Iris pigment epithelial cell (primary cell): ENCODE measurements at regions not wholly inside any gene's neighbourhood (a gene's known extent, or its start where the extent isn't known, plus 50 kb on each side); places are given as distances from the start of the nearest gene placed in this dataset.
A peak's percentile ranks its signal among the peaks of the same experiment; 100 is the strongest.

Experiments
- DNase-seq: peaks from one replicate; pipeline ENCODE4 v3.0.0-alpha.2; 2011; ENCODE audit warnings: low read depth

DNA sequence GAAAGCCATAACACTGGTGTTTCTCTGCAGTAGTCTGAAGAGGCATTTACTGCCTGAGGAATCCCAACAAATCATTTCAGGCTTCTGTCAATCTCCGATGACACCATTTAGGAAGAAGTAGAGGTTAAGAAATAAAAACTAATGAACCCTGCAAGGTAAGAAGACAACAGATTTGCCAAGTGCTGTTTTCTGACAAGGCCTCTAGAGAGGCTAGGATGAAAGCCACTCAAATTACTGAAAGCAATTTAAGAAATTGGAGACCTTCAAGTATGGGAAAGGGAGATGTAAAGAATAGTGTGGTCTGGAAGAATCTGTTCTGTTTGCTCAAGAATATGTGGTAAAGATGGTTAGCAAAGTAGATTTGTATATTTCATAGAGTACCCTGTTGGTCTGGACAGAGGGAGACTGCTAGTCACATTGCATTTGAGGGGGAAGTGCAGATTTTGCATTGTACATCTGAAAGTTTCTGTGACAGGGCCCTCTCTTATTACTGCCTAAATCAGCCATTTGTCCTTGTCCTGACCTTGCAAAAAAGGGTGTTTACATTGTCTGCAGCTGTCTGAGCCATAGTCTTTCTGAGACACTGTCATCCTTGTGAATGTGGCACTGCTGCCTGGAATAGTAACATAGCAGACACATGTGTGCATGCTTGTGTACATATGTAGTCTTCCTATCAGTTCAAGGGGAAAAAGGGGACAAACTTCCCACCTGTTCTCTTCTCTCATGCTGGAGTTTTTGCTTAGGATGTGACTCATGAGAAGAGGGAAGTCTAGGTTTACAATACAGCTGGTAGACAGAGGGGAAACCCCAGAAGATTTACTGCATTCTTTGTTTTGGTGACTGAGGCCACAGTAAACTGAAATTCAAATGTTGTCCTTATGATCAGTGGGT is 640.2 kb upstream of the KIRREL3 start:
- DNase-seq = peak; percentile 24

GRCh38 chr11:127639916-127640315 is 639.3 kb upstream of the KIRREL3 start:
- DNase-seq = peak; percentile 3

GRCh38 chr11:127632976-127633680 is 632.6 kb upstream of the KIRREL3 start:
- no peak for DNase-seq

- no peak for DNase-seq
Observed at GRCh38 chr11:127632546-127632945, 632.0 kb upstream of the KIRREL3 start.

DNA sequence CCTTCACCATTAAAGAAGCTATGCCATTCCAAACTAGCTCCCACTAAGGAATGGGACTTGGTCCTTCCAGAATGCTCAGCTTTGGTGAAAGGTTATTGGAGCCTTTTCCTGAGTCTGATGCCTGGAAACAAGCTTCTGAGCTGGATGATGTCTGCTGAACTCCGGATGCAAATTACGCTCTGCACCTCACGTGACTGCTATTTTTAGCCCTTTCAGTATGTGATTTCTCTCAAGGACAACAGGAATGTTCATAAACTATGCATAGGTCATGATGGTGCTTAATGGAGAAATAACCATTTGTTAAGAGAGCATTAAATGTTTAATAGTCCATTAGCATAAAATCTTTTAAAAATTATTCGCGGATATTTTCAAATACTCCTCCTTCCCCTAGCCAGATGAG is 631.4 kb upstream of the KIRREL3 start:
- DNase-seq = no peak

DNA sequence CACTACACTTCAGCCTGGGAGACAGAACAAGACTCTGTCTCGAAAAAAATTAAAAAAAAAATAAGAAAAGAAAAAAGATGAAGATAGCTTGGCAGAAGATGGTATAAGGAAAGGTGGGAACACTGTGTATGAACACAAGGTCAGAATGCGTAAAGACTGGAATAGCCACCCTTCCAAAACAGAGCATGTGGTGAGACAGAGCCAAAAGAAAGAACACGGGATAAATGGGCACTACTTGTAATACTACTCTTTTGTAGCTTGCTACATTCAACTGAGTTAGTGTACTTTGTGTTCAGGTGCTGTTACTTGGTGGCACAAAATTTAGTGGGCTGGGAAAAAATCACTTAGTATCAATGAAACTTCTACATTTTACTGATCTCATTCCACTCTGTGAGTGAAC is 628.6 kb upstream of the KIRREL3 start:
- DNase-seq = no peak

DNA sequence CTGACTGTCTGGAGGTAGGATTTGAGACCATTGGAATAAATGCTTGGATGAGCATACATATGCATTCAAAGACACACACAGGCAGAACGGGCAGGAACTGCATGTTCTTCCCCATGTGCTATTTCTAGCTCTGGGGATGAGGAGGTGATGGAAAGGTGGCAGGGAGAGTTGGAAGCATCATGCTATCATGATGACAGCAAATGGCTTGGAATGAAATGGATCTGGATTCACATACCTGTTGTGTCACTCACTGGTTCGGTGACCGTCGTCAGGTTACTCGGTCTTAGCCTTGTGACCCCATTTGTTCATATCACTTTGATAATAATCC is 627.9 kb upstream of the KIRREL3 start:
- DNase-seq = no peak

GRCh38 chr11:127627629-127628457 is 627.3 kb upstream of the KIRREL3 start:
- no peak for DNase-seq

DNA sequence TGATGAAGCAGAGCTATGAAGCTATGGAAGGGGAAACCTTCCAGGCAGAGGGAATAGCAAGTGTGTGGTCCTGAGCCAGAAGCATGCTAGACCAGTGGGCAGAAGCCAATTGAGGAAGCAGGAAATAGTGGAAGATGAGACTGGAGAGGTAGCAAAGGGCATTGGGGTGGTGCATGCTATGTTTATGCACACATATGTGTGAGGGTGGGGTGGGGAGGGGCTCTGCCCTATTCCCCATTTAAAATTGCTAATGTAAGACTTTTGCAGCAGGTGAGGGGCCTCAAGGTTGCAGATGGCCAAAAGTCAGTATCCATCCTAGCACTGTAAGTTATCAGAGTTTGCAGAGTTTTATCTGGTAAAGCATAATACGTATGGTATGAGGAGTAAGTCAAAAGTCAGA is 626.6 kb upstream of the KIRREL3 start:
- no peak for DNase-seq

- no peak for DNase-seq
Observed at GRCh38 chr11:127625402-127625801, 624.8 kb upstream of the KIRREL3 start.

- peak; percentile 8 for DNase-seq
Observed at GRCh38 chr11:127624306-127624856, 623.8 kb upstream of the KIRREL3 start.

DNA sequence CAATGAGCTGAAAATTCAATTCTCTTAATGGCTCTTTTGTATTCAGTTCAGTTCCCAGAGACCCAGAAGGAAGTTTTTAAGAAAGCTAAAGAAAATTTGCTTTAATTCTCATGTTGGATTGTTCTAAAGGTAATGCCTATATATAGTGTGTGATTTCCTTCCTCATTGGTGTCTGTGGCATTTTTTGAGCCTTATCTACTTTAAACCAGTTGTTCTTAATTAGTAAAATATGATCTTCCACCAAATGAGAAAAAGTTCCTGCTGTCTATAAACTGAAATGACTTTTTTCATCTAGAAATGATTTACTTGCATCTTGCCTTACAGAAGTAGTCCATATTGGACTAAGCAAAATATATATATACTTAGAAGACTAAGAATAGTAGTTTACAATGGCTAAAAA is 622.1 kb upstream of the KIRREL3 start:
- no peak for DNase-seq

DNA sequence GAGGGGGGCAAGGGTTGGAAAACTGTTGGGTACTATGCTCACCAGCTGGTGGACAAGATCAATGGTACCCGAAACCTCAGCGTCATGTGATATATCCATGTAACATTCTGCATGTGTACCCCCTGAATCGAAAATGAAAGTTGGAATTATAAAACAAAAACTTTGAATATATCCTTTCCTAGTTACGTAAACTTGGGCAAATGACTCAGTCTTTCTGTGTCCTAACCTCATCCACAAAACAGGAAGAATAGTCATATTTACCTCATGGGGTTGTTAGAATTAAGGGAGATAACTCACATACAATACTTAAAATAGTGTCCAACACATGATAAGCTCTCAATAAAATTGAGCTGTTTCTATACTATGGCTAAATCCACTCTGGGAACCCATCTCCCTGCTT is 620.1 kb upstream of the KIRREL3 start:
- DNase-seq = peak; percentile 17

DNA sequence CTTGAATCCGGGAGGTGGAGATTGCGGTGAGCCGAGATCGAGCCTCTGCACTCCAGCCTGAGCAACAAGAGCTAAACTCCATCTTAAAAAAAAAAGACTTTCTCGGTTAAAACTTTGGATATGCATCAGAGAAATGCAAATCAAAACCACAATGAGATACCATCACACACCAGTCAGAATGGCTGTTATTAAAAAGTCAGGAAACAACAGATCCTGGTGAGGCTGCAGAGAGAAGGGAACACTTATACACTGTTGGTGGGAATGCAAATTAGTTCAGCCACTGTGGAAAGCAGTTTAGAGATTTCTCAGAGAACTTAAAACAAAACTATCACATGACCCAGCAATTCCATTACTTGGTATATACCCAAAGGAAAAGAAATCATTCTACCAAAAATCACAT is 619.4 kb upstream of the KIRREL3 start:
- DNase-seq = no peak

DNA sequence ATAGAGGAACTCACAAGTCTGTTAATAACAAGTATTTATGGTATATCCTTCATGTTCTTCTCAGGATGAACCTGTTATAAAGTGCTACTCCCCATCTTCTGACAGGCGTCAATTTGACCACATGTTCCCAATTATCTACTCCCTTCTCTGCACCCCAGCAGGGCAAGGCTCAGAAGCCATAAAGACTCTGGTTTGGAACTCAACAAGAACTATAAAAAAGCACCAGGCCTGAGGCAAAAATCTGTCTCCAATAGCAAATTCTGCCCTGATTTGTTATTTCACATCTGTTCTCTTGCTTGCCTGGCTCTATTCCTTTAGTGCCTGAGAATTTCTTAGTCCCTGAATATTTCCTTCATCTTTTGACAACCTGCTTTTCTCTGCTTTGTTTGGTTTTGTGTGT is 618.2 kb upstream of the KIRREL3 start:
- DNase-seq = no peak

DNA sequence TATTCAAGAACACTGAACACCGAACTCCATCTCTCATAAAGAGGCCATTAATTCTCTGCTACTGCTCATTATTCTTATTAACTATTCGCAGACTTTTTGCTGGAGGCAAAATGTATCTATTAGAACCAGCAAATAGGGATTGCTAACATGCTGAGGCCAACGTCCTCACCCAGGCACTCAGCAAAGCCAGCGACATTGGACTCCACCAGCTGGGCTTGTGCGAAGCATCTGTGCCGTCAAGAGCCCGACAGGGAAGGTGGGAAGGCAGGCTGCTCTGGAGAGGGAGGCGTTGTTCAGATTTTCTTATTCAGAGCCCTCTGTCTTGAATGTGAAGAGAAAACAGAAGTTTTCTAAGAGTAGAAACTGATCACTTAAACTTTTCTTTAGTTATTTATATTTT is 615.6 kb upstream of the KIRREL3 start:
- no peak for DNase-seq

- DNase-seq = no peak
Observed at GRCh38 chr11:127612607-127613006, 612.0 kb upstream of the KIRREL3 start.

- no peak for DNase-seq
Observed at GRCh38 chr11:127609025-127609773, 608.6 kb upstream of the KIRREL3 start.

- no peak for DNase-seq
Observed at GRCh38 chr11:127607487-127608085, 607.0 kb upstream of the KIRREL3 start.

DNA sequence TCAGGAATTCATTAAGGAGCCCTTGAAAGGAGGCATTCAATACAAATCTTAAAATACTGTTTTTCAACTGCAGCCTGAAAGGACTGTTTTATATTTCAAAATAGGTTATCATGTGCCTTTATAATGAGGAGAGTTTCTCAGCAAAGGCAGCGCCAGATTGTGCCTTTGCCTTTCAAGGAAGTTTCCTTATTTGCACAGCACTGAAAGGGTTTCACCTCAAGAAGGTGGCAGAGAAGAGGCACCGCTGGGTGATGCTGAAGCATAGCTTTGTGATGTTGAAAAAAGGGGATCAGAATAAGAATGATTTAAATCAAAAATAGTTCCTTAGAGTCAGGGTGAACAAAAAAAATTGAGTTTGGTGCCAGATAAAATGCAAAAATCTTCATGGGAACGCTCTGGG is 601.0 kb upstream of the KIRREL3 start:
- no peak for DNase-seq

DNA sequence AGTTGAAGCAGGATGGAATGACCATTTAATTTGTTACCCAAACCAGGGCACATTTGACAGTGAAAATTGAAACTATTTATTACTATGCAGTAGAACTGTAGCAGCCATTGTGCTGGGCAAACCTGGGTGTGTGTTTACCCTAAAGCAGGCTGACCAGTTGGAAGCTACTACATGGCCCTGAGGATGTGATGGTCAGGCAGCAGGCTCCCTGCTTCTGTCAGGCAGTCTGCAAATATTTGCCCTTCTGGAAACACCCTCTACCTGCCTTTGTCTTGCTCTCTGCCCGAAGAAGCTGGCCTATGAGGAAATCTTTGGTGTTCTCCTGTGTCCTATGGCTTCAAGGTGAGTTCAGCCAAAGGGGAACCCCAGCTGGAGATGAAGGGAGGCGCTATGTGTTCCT is 600.1 kb upstream of the KIRREL3 start:
- DNase-seq = no peak
